ENCODE measurements at regions not wholly inside any gene's neighbourhood (a gene's known extent, or its start where the extent isn't known, plus 50 kb on each side); places are given as distances from the start of the nearest gene placed in this dataset.

DNA sequence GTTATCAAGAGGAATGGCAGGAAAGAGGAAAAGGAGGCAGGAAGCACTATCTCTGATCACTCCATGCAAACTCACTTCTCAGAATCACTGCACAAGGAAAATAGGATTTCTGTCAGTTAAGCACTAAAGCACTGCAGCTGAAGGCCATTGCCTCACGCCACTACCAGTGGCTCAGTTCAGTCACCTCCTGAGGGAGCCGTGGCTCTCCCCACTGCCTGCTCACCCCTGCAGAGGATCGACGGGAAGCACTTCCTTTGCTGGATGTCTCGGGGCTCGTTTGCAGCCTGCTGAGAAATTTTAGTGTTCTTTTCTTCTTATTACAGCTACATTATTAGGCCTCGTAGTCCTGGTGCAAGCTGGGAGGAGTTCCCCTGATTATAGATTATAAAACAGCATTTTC is 90.1 kb upstream of the ADCY1 start:
- no peak overlapping the region for H3K4me2 ChIP-seq
- TF ChIP-seq, protein P1, sequence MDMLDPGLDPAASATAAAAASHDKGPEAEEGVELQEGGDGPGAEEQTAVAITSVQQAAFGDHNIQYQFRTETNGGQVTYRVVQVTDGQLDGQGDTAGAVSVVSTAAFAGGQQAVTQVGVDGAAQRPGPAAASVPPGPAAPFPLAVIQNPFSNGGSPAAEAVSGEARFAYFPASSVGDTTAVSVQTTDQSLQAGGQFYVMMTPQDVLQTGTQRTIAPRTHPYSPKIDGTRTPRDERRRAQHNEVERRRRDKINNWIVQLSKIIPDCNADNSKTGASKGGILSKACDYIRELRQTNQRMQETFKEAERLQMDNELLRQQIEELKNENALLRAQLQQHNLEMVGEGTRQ (IDR thresholded peaks at IDR 0.05): no peak
- TF ChIP-seq, protein P2, sequence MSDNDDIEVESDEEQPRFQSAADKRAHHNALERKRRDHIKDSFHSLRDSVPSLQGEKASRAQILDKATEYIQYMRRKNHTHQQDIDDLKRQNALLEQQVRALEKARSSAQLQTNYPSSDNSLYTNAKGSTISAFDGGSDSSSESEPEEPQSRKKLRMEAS (IDR thresholded peaks at IDR 0.05): no peak
- no peak for TF ChIP-seq ZSCAN20 (CRISPR knock-in tag; IDR thresholded peaks at IDR 0.05)
- TF ChIP-seq CHD4 (IDR thresholded peaks at IDR 0.05; ENCODE audit: borderline replicate concordance): no peak
- no peak for TF ChIP-seq FOSL2 (IDR thresholded peaks at IDR 0.05)
- TF ChIP-seq FOSL2 (CRISPR knock-in tag; IDR thresholded peaks at IDR 0.05): no peak
- TF ChIP-seq, protein P3, sequence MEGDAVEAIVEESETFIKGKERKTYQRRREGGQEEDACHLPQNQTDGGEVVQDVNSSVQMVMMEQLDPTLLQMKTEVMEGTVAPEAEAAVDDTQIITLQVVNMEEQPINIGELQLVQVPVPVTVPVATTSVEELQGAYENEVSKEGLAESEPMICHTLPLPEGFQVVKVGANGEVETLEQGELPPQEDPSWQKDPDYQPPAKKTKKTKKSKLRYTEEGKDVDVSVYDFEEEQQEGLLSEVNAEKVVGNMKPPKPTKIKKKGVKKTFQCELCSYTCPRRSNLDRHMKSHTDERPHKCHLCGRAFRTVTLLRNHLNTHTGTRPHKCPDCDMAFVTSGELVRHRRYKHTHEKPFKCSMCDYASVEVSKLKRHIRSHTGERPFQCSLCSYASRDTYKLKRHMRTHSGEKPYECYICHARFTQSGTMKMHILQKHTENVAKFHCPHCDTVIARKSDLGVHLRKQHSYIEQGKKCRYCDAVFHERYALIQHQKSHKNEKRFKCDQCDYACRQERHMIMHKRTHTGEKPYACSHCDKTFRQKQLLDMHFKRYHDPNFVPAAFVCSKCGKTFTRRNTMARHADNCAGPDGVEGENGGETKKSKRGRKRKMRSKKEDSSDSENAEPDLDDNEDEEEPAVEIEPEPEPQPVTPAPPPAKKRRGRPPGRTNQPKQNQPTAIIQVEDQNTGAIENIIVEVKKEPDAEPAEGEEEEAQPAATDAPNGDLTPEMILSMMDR (IDR thresholded peaks at IDR 0.05): no peak
- no peak for TF ChIP-seq POLR2AphosphoS2 (conservative IDR thresholded peaks at IDR 0.05; ENCODE audit: low read length)
- TF ChIP-seq, protein P4, sequence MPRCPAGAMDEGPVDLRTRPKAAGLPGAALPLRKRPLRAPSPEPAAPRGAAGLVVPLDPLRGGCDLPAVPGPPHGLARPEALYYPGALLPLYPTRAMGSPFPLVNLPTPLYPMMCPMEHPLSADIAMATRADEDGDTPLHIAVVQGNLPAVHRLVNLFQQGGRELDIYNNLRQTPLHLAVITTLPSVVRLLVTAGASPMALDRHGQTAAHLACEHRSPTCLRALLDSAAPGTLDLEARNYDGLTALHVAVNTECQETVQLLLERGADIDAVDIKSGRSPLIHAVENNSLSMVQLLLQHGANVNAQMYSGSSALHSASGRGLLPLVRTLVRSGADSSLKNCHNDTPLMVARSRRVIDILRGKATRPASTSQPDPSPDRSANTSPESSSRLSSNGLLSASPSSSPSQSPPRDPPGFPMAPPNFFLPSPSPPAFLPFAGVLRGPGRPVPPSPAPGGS (IDR thresholded peaks at IDR 0.05): no peak
- no peak for TF ChIP-seq NPAS2 (CRISPR knock-in tag; IDR thresholded peaks at IDR 0.05; ENCODE audit: borderline replicate concordance)
- TF ChIP-seq, protein P5, sequence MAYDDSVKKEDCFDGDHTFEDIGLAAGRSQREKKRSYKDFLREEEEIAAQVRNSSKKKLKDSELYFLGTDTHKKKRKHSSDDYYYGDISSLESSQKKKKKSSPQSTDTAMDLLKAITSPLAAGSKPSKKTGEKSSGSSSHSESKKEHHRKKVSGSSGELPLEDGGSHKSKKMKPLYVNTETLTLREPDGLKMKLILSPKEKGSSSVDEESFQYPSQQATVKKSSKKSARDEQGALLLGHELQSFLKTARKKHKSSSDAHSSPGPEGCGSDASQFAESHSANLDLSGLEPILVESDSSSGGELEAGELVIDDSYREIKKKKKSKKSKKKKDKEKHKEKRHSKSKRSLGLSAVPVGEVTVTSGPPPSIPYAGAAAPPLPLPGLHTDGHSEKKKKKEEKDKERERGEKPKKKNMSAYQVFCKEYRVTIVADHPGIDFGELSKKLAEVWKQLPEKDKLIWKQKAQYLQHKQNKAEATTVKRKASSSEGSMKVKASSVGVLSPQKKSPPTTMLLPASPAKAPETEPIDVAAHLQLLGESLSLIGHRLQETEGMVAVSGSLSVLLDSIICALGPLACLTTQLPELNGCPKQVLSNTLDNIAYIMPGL (CRISPR knock-in tag; IDR thresholded peaks at IDR 0.05; ENCODE audit: borderline replicate concordance): no peak
- H3K9me3 ChIP-seq: no peaks in the 10 kb centered on the region
- POLR2A ChIA-PET: no interaction called here
- H3K4me1 ChIP-seq: no peaks in the 10 kb centered on the region
- CTCF ChIA-PET: no interaction called here
- FAIRE-seq: no peak
- DNase-seq (ENCODE audit: low read depth in 1 of 2, low spot score in 1 of 2): no peak
- WGBS (ENCODE audit: missing lambda C conversion rate): 21% methylated on average over 7 of the region's 7 CpGs
- H3K27ac ChIP-seq: no peak overlapping the region
- no peak for ATAC-seq
- H3K4me3 ChIP-seq: no peak overlapping the region

DNA sequence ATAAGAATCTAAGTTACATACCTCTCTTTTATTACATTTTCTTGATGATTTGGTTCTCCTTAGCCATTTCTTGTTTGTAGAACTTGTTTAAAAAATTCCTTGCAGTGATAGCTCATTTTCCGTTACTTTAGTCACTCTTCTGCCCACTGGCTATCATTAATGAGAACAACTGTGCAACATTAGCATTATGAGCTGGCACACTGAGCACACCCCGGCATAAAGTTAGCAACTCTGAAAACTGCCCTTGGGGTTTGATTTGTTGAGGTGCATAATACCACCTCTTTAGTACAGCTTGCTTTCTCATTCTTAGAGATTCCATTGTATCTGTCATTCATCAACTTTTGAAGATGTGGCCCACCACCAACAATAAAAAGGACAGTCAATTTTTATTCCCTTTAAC is 87.6 kb upstream of the ADCY1 start:
- CTCF ChIA-PET: no interaction called here
- WGBS (ENCODE audit: missing lambda C conversion rate): 14% methylated on average over 2 of the region's 2 CpGs
- Histone ChIP-seq H3K4me1 (no peaks in the 10 kb centered on the region), H3K4me2 (no peak overlapping the region), H3K27ac (no peak overlapping the region), H3K4me3 (no peak overlapping the region), H3K9me3 (no peaks in the 10 kb centered on the region)
- TF ChIP-seq NFE2L2 (conservative IDR thresholded peaks at IDR 0.05; ENCODE audit: low read length) (no peak), TFCP2L1 (CRISPR knock-in tag; IDR thresholded peaks at IDR 0.05) (no peak), KDM5A (IDR thresholded peaks at IDR 0.05) (no peak), MAFK (IDR thresholded peaks at IDR 0.05; ENCODE audit: partially characterized antibody) (no peak), CEBPB (IDR thresholded peaks at IDR 0.05) (no peak), JUNB (IDR thresholded peaks at IDR 0.05) (no peak), EHMT2 (IDR thresholded peaks at IDR 0.05; ENCODE audit: low read depth) (no peak), PHF8 (IDR thresholded peaks at IDR 0.05; ENCODE audit: borderline replicate concordance, low read depth) (no peak), MAZ (IDR thresholded peaks at IDR 0.05; ENCODE audit: borderline replicate concordance, low read depth, low read length) (no peak), ZNF302 (CRISPR knock-in tag; IDR thresholded peaks at IDR 0.05) (no peak), TP53 (CRISPR knock-in tag; IDR thresholded peaks at IDR 0.05) (no peak), EHF (CRISPR knock-in tag; IDR thresholded peaks at IDR 0.05) (no peak), RARB (CRISPR knock-in tag; IDR thresholded peaks at IDR 0.05) (no peak), FOXS1 (CRISPR knock-in tag; IDR thresholded peaks at IDR 0.05) (no peak), HEYL (CRISPR knock-in tag; IDR thresholded peaks at IDR 0.05) (no peak), ZFP36 (IDR thresholded peaks at IDR 0.05; ENCODE audit: borderline replicate concordance, partially characterized antibody) (no peak), HOXA7 (CRISPR knock-in tag; IDR thresholded peaks at IDR 0.05) (no peak)
- TF ChIP-seq, protein P2 (IDR thresholded peaks at IDR 0.05): no peak
- TF ChIP-seq, protein P6, sequence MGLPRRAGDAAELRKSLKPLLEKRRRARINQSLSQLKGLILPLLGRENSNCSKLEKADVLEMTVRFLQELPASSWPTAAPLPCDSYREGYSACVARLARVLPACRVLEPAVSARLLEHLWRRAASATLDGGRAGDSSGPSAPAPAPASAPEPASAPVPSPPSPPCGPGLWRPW (IDR thresholded peaks at IDR 0.05): no peak
- POLR2A ChIA-PET: no interaction called here
- DNase-seq (ENCODE audit: low read depth in 1 of 2, low spot score in 1 of 2): no peak
- ATAC-seq: no peak
- no peak for FAIRE-seq
